ENCODE measurements at regions not wholly inside any gene's neighbourhood (a gene's known extent, or its start where the extent isn't known, plus 50 kb on each side); places are given as distances from the start of the nearest gene placed in this dataset.

GRCh38 chr18:76674596-76674995, 147.8 kb upstream of the ZNF236 start:
- TF ChIP-seq ZNF70 (CRISPR knock-in tag; IDR thresholded peaks at IDR 0.05) (no peak), ZFP30 (CRISPR knock-in tag; IDR thresholded peaks at IDR 0.05) (no peak), CREB5 (CRISPR knock-in tag; IDR thresholded peaks at IDR 0.05; ENCODE audit: low read depth) (no peak), SNAI2 (CRISPR knock-in tag; IDR thresholded peaks at IDR 0.05) (no peak), ARNTL (CRISPR knock-in tag; IDR thresholded peaks at IDR 0.05; ENCODE audit: borderline replicate concordance, low read depth) (no peak)
- TF ChIP-seq, protein P1, sequence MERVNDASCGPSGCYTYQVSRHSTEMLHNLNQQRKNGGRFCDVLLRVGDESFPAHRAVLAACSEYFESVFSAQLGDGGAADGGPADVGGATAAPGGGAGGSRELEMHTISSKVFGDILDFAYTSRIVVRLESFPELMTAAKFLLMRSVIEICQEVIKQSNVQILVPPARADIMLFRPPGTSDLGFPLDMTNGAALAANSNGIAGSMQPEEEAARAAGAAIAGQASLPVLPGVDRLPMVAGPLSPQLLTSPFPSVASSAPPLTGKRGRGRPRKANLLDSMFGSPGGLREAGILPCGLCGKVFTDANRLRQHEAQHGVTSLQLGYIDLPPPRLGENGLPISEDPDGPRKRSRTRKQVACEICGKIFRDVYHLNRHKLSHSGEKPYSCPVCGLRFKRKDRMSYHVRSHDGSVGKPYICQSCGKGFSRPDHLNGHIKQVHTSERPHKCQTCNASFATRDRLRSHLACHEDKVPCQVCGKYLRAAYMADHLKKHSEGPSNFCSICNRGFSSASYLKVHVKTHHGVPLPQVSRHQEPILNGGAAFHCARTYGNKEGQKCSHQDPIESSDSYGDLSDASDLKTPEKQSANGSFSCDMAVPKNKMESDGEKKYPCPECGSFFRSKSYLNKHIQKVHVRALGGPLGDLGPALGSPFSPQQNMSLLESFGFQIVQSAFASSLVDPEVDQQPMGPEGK (CRISPR knock-in tag; IDR thresholded peaks at IDR 0.05; ENCODE audit: borderline replicate concordance), result no peak

Measured in SK-N-SH treated with all-trans-retinoic acid at 6 μM for 48 hours (cell line).